Thymus (tissue), 11 donors: ENCODE measurements at regions not wholly inside any gene's neighbourhood (a gene's known extent, or its start where the extent isn't known, plus 50 kb on each side); places are given as distances from the start of the nearest gene placed in this dataset.

ENCODE experiments used
- DNase-seq, 9 donors: peaks; one replicate each; pipeline ENCODE4 v3.0.0-alpha.2; 2013; ENCODE audit warnings: low spot score in 9 of 9, low read depth in 6 of 9, missing footprints in 1 of 9
- H3K27ac ChIP-seq, 2 donors: one replicate each; pipeline ENCODE4 v1.5.1; 2013; ENCODE audit warnings: control low read depth in 1 of 2, low read depth in 1 of 2, low read length in 1 of 2, mild to moderate bottlenecking in 1 of 2, moderate library complexity in 1 of 2
- H3K27me3 ChIP-seq, 2 donors: one replicate each; pipeline ENCODE4 v1.5.1; 2013; ENCODE audit warnings: low read length in 1 of 2; ENCODE audit not compliant: control insufficient read depth in 2 of 2, insufficient read depth in 1 of 2
- H3K36me3 ChIP-seq, 2 donors: one replicate each; pipeline ENCODE4 v1.5.1; 2013; ENCODE audit warnings: low read length in 1 of 2, mild to moderate bottlenecking in 1 of 2, moderate library complexity in 1 of 2; ENCODE audit not compliant: control insufficient read depth in 2 of 2, insufficient read depth in 2 of 2
- H3K4me1 ChIP-seq, 2 donors: one replicate each; pipeline ENCODE4 v1.5.1; 2013; ENCODE audit warnings: low read length in 2 of 2; ENCODE audit not compliant: control insufficient read depth in 2 of 2, insufficient read depth in 2 of 2
- H3K4me3 ChIP-seq, 2 donors: one replicate each; pipeline ENCODE4 v1.5.1; 2013; ENCODE audit warnings: low read length in 2 of 2, control low read depth in 1 of 2, mild to moderate bottlenecking in 1 of 2
- H3K9me3 ChIP-seq, 2 donors: one replicate each; pipeline ENCODE4 v1.5.1; 2013; ENCODE audit warnings: low read length in 1 of 2, mild to moderate bottlenecking in 1 of 2; ENCODE audit not compliant: control insufficient read depth in 2 of 2, insufficient read depth in 1 of 2
- WGBS: extraction: QIAGEN DNeasy Blood & Tissue Kit; methylation state at CpG from one replicate; pipeline ENCODE4 v1.1.7; 2013; 5-methylcytosine and 5-hydroxymethylcytosine counted together
- donor health status: healthy.

- H3K27me3 ChIP-seq, result no peaks in the 10 kb centered on the region
- H3K27ac ChIP-seq, result no peak overlapping the region
- H3K9me3 ChIP-seq, result no peaks in the 10 kb centered on the region
- DNase-seq, result no peak
- no peak overlapping the region for H3K4me3 ChIP-seq
- no peaks in the 10 kb centered on the region for H3K4me1 ChIP-seq
- WGBS, result 93% methylated on average over 2 of the region's 2 CpGs
- H3K36me3 ChIP-seq, result no peaks in the 10 kb centered on the region
These were observed 231.1 kb upstream of the POU3F1 start for GRCh38 chr1:38277646-38278045.

- Histone ChIP-seq H3K4me3 (no peak overlapping the region), H3K9me3 (no peaks in the 10 kb centered on the region), H3K27me3 (peaks cover 0 to 11% of the 10 kb centered on the region in 2 donors), H3K27ac (no peak overlapping the region), H3K4me1 (no peaks in the 10 kb centered on the region), H3K36me3 (no peaks in the 10 kb centered on the region)
- DNase-seq, result no peak
- 95% methylated on average over 3 of the region's 3 CpGs for WGBS
These were observed 229.4 kb upstream of the POU3F1 start for GRCh38 chr1:38275960-38276359.

- WGBS, result 56% methylated on average over 4 of the region's 4 CpGs
- DNase-seq, result no peak
- Histone ChIP-seq H3K27ac (no peak overlapping the region), H3K36me3 (no peaks in the 10 kb centered on the region), H3K4me1 (no peaks in the 10 kb centered on the region), H3K9me3 (no peaks in the 10 kb centered on the region), H3K27me3 (peaks cover 0 to 19% of the 10 kb centered on the region in 2 donors), H3K4me3 (no peak overlapping the region)
These were observed 228.4 kb upstream of the POU3F1 start for GRCh38 chr1:38274974-38275373.

- no peak for DNase-seq
- Histone ChIP-seq H3K4me3 (no peak overlapping the region), H3K36me3 (no peaks in the 10 kb centered on the region), H3K27me3 (peaks cover 0 to 21% of the 10 kb centered on the region in 2 donors), H3K4me1 (no peaks in the 10 kb centered on the region), H3K9me3 (no peaks in the 10 kb centered on the region), H3K27ac (no peak overlapping the region)
- WGBS, result 73% methylated on average over 9 of the region's 9 CpGs
These were observed 226.7 kb upstream of the POU3F1 start for GRCh38 chr1:38273196-38273804.

GRCh38 chr1:38272515-38272914, 225.9 kb upstream of the POU3F1 start:
- Histone ChIP-seq H3K36me3 (no peaks in the 10 kb centered on the region), H3K27ac (no peak overlapping the region), H3K4me1 (no peaks in the 10 kb centered on the region), H3K4me3 (no peak overlapping the region), H3K9me3 (no peaks in the 10 kb centered on the region), H3K27me3 (peaks cover 0 to 21% of the 10 kb centered on the region in 2 donors)
- WGBS, result 80% methylated on average over 3 of the region's 3 CpGs
- DNase-seq, result no peak

- 56% methylated on average over 12 of the region's 12 CpGs for WGBS
- Histone ChIP-seq H3K9me3 (no peaks in the 10 kb centered on the region), H3K27me3 (peaks cover 0 to 21% of the 10 kb centered on the region in 2 donors), H3K4me3 (no peak overlapping the region), H3K4me1 (no peaks in the 10 kb centered on the region), H3K27ac (no peak overlapping the region), H3K36me3 (no peaks in the 10 kb centered on the region)
- DNase-seq, result no peak
These were observed 224.4 kb upstream of the POU3F1 start for GRCh38 chr1:38270849-38271633.

GRCh38 chr1:38269923-38270848, 223.6 kb upstream of the POU3F1 start:
- H3K9me3 ChIP-seq, result no peaks in the 10 kb centered on the region
- peaks cover 0 to 21% of the 10 kb centered on the region in 2 donors for H3K27me3 ChIP-seq
- no peak overlapping the region for H3K27ac ChIP-seq
- H3K4me3 ChIP-seq, result no peak overlapping the region
- WGBS, result 58% methylated on average over 15 of the region's 15 CpGs
- no peak for DNase-seq
- H3K4me1 ChIP-seq, result no peaks in the 10 kb centered on the region
- H3K36me3 ChIP-seq, result no peaks in the 10 kb centered on the region

GRCh38 chr1:38268226-38268625, 221.6 kb upstream of the POU3F1 start:
- no peaks in the 10 kb centered on the region for H3K9me3 ChIP-seq
- H3K36me3 ChIP-seq, result no peaks in the 10 kb centered on the region
- no peak overlapping the region for H3K27ac ChIP-seq
- no peaks in the 10 kb centered on the region for H3K4me1 ChIP-seq
- peaks cover 0 to 21% of the 10 kb centered on the region in 2 donors for H3K27me3 ChIP-seq
- H3K4me3 ChIP-seq, result no peak overlapping the region
- no peak for DNase-seq
- 77% methylated on average over 4 of the region's 4 CpGs for WGBS
